ENCODE measurements at regions not wholly inside any gene's neighbourhood (a gene's known extent, or its start where the extent isn't known, plus 50 kb on each side); places are given as distances from the start of the nearest gene placed in this dataset.
"Not testable (repeated sequence)": the region's sequence is repeated elsewhere in the genome, so short reads cannot be mapped to it uniquely, and the experiment has no call there.

- DNase-seq, result no peak
Observed at GRCh38 chr12:31217356-31218130, 108.4 kb downstream of the SINHCAF start.

DNA sequence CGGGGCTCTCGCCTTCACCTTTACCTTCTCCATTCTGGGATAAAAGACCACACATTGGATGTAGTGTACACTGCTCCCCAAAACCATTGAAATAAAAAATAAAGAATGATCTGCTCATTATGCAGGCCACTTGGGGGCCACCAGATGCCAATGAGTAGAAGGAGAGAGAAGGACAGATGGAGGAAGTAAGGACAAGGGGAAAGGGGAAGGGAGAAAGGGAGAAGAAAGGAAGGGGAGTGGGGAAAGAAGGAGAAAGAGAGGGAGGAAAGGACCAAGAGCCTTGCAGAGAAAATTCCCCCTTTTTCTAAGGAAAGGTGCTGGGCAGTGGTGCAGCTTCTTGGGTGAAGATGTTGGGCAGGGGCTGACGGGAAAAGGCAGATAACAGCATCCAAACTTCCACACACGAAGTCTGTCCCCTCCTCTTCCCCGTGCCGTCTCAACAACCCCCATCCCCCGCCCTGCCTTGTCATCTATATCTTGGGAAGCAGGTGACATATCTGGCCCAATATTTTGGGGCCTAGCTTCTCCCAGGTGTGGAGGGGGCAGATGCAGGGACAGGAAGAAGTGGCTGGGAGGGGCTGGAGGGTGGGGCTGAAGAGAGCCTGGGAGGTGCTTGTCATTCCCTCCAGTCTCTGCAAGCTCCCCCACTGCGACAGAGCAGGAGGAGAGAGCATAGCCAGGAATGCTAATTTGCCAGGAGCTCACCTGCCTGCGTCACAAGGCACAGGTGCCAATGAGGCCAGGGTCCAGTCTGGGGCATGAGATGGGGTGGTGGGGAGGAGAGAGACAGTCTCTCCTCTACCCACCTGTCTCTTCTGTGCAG is 107.5 kb downstream of the SINHCAF start:
- no peak for DNase-seq

- no peak for DNase-seq
Observed at GRCh38 chr12:31219521-31219920, 106.4 kb downstream of the SINHCAF start.

DNA sequence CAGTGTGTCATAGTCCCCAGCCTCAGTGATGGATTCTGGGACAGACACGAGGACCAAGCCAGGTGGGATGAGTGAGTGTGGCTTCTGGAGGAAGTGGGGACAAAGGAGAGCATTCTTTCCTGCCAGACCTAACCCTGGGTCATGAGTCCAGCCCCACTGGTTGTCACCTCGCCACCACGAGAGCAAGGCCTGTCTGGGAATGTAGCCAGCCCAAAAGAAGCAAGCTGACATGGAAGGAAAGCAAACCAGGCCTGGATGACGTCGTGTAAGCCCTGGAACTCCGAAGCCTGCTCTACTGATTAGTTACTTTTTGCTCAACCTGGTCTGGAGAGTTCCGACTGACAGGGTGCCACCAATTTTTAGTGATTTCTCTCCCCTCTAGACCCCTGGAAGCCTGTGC is 105.9 kb downstream of the SINHCAF start:
- no peak for DNase-seq

DNA sequence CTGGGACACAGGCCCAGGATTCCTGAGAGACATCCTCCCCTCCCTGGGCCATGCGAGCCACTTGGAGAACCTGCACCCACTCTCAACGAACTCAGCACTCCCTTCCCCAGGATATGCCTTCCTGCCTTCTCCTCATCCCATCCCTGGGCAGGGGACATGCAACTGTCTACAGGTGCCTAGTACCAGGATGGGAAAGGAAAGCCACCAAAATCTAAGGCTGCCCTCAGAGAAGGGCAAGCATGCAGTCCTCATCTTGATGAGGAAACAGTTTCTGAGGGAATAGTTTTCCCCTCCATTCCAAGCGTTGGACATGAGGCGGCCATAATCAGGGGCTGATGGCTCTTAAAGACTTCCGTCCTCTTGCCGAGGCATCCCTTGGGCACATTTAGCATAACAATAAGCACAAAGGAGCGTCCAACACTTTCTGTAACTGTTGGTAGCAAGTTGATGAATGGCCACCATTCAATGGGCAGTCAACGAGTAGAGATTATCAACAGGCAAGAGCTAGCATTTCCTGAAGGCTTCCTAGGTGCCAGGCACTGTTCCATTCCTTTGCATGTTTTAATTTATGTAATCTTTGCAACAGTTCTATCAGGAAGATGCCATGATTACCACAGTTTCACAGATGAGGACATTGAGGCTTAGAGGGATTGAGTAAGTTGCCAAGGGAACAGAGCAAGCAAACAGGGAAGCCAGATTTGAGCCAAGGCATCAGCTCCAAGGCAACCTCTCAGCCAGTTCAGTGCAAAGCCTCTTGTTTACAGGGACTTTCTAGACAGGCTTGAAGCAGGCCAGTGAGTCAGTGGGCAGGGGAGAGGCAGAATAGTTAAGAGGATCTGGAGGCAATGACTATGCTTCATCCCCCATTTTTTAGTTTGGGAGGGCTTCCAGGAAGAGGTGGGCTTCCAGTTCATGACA is 105.1 kb downstream of the SINHCAF start:
- DNase-seq, result no peak

DNA sequence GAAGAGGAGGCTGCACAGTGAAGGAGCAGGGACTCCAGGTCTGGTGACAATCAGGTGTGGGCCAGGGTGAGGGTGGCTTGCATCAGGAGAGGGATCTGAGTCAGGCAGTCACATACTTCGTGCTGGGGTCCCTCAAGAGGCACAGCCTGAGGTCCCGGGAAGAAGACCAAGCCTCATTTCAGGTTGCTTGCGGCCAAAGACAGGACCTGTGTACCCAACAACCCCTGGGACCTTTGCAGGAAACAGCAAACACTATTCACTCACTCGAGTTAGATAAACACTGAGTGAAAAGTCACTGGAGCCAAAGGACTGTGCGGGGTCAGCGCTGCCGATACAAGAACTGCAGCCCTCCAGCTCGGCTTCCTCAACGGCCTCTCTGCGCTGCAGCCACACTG is 104.4 kb downstream of the SINHCAF start:
- no peak for DNase-seq

- DNase-seq, result no peak
Observed at GRCh38 chr12:31222620-31223222, 103.2 kb downstream of the SINHCAF start.

- DNase-seq, result not testable (repeated sequence)
Observed at GRCh38 chr12:31223640-31224039, 102.3 kb downstream of the SINHCAF start.

- DNase-seq, result no peak
Observed at GRCh38 chr12:31224768-31225448, 101.0 kb downstream of the SINHCAF start.

- DNase-seq, result no peak
Observed at GRCh38 chr12:31225656-31226535, 100.1 kb downstream of the SINHCAF start.

DNA sequence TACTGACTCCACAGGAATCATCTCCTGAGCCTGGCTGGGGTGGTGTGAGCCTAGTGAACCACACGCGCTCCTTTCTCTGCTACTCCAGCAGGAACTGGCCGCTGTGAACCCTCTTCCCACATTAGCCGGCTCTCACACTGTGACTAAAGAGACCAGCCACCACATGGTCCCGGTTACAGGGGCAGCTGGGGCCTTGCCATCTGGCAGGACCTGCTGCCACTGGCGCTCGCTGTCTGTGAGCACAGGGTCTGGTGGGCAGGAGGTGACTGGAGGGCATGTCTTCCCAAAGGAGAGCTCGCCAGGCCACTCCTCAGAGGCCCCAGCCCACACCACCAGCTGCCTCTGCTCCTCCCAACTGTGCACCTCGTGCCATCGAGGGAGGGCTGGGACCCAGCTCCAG is 99.3 kb downstream of the SINHCAF start:
- DNase-seq, result no peak

GRCh38 chr12:31227401-31227981 is 98.5 kb downstream of the SINHCAF start:
- DNase-seq, result no peak

DNA sequence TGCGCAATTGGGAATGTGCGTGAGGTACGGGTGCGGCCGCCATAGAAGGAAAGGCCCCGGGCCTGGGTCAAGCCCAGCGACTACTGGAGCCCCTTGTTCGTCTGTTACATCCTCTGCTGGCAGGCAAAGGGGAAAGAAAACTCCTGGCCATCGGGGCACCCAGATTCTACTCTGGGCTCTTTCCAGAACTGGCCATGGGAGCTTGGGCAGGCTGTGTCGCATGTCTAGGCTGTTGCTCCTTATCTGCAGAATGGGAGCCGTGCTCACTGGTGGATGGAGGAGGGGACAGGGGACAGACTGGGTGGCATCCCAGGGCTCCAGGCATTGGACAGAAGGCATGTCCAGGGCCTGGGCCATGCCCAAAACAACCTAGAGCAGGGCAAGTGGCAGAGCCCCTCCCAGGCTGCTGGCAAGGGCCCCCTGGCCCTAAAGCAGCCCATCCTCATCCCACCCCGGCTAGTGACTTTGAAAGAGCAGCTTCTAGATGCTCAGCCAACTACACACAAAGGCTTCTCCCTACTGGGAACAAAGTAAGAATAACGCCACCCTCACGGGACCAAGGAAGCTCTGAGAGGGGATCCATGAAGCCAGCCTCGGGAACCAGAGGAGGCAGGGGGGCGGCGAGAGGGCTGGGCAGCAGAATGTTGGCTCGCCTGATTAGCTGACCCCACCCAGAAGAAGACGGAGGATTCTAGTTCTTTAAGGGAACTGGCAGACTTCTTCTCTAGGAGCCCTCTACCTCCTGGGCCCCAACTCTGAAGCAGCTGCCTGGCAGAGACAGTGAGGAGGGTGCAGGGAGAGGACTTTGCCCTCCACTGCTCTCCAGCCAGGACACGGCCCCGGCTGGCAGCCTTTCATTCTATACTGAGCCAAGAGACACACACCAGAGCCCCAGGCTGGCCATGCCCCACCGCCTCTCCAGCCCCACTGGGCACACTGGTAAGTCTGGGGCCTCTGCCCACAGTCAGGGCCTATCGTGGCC is 96.8 kb downstream of the SINHCAF start:
- DNase-seq, result no peak

DNA sequence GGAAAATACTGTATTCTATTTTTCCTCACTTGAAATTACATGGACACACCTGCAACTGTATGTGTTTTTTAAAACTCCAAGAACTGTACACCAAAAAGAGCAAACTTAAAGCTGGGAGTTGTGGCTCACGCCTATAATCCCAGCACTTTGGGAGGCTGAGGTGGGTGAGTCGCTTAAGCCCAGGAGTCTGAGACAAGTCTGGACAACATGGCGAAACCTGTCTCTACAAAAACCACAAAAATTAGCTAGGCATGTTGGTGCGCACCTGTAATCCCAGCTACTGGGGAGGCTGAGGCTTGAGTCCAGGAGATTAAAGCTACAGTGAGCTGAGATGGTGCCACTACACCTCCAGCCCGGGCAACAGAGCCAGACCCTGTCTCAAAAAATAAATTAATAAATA is 95.9 kb downstream of the SINHCAF start:
- no peak for DNase-seq

Measured in DMS79 treated with DMSO at 0.1 percent for 48 hours (cell line).